ENCODE measurements at regions not wholly inside any gene's neighbourhood (a gene's known extent, or its start where the extent isn't known, plus 50 kb on each side); places are given as distances from the start of the nearest gene placed in this dataset.

DNA sequence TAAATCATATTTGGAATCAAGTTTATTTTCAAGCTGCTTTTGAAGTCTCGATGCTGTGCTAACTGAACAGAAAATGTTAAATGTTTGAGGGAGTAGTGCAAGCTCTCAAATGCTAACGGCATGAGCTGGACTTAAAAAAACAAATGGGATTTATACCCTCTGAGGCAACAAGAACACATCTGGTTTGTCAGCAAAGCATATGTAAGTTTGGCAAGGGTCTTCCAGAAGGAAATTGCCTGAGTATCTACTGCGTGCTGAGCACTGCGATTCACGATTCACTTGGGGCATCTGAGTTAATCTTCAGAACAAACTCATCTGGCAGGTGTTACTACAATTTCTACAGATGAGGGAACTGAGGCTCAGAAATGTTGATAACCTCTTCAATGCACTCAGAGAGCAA, 98.4 kb upstream of the C9orf72 start:
- no peak for TF ChIP-seq POLR2A (IDR thresholded peaks at IDR 0.05; ENCODE audit: low read length)
- TF ChIP-seq GATA1 (IDR thresholded peaks at IDR 0.05; ENCODE audit: low read depth, low read length), result no peak

Data from erythroblast (primary cell).